ENCODE measurements at regions not wholly inside any gene's neighbourhood (a gene's known extent, or its start where the extent isn't known, plus 50 kb on each side); places are given as distances from the start of the nearest gene placed in this dataset.

DNA sequence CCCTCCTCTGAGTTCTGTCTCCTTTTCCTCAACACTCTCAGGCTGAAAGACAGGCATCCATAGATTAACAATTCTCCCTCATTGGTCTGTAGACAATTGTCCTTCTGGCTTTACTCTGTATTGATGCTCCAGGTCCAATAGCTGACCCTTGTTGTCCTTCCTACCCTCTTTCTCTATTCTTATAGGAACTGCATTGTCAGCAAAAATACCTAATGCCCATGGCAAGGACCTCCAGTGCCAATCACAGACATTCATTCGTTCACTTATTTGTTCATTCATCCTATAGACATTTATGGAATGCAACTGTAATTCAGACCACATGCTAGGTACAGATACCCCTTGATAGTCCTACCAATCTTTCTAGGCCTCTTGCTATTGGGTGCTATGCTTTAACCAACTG lies 69.8 kb upstream of the DTNA start:
- Histone ChIP-seq H3K27me3 (ENCODE audit: control insufficient read depth, insufficient read depth, low read length) (no peaks in the 10 kb centered on the region), H3K27ac (ENCODE audit: low read depth, low read length) (no peak overlapping the region), H3K4me3 (ENCODE audit: low read depth, low read length) (no peak overlapping the region), H3K9me3 (ENCODE audit: control insufficient read depth, insufficient read depth, low read length) (no peaks in the 10 kb centered on the region)
- DNase-seq (ENCODE audit: low read depth, low spot score): no peak
- POLR2A ChIA-PET: no interaction called here
- CTCF ChIA-PET: interaction anchor here (1.0 kb wide), 1 partner anchor 21 kb away, joined by 5 read pairs; no protein-coding TSS in a partner anchor
- no peak for TF ChIP-seq CTCF (IDR thresholded peaks at IDR 0.05; ENCODE audit: low read depth, low read length)

DNA sequence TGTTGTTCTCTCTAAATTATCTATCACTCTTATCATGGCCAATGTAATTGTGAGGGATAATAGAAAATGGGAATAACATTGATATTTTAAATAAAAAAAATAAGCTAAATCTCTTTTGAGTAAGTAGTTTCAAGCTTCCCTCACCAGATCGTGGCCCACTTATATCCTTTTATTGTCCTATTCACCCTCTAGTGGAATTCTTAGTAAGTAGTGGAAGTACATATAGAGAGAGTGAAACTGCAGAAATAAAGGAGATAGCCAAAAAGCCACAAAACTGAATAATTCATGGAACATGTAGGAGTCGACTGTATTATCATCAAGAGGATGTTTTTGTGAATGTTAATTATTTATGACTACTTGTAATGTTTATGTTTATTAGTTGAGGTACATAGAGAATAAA lies 66.1 kb upstream of the DTNA start:
- no peak for DNase-seq (ENCODE audit: low read depth, low spot score)
- Histone ChIP-seq H3K4me3 (ENCODE audit: low read depth, low read length) (no peak overlapping the region), H3K27me3 (ENCODE audit: control insufficient read depth, insufficient read depth, low read length) (no peaks in the 10 kb centered on the region), H3K27ac (ENCODE audit: low read depth, low read length) (no peak overlapping the region), H3K9me3 (ENCODE audit: control insufficient read depth, insufficient read depth, low read length) (no peaks in the 10 kb centered on the region)
- ChIA-PET CTCF (interaction anchor here (0.6 to 11.2 kb wide), 8 partner anchors 10 to 521 kb away, joined by 3 to 122 read pairs (median 3); no protein-coding TSS in a partner anchor), POLR2A (interaction anchor here (0.6 kb wide), 1 partner anchor 1769 kb away, joined by 3 read pairs; no protein-coding TSS in a partner anchor)
- peak; percentile 38 for TF ChIP-seq CTCF (IDR thresholded peaks at IDR 0.05; ENCODE audit: low read depth, low read length)

GRCh38 chr18:34647251-34647650 lies 62.8 kb upstream of the DTNA start:
- H3K9me3 ChIP-seq (ENCODE audit: control insufficient read depth, insufficient read depth, low read length): no peaks in the 10 kb centered on the region
- H3K27ac ChIP-seq (ENCODE audit: low read depth, low read length): no peak overlapping the region
- H3K4me3 ChIP-seq (ENCODE audit: low read depth, low read length): no peak overlapping the region
- DNase-seq (ENCODE audit: low read depth, low spot score): no peak
- H3K27me3 ChIP-seq (ENCODE audit: control insufficient read depth, insufficient read depth, low read length): no peaks in the 10 kb centered on the region
- POLR2A ChIA-PET: no interaction called here
- no peak for TF ChIP-seq CTCF (IDR thresholded peaks at IDR 0.05; ENCODE audit: low read depth, low read length)
- CTCF ChIA-PET: interaction anchor here (1.5 to 11.2 kb wide), 2 partner anchors 14 to 141 kb away, joined by 4 to 122 read pairs; no protein-coding TSS in a partner anchor

DNA sequence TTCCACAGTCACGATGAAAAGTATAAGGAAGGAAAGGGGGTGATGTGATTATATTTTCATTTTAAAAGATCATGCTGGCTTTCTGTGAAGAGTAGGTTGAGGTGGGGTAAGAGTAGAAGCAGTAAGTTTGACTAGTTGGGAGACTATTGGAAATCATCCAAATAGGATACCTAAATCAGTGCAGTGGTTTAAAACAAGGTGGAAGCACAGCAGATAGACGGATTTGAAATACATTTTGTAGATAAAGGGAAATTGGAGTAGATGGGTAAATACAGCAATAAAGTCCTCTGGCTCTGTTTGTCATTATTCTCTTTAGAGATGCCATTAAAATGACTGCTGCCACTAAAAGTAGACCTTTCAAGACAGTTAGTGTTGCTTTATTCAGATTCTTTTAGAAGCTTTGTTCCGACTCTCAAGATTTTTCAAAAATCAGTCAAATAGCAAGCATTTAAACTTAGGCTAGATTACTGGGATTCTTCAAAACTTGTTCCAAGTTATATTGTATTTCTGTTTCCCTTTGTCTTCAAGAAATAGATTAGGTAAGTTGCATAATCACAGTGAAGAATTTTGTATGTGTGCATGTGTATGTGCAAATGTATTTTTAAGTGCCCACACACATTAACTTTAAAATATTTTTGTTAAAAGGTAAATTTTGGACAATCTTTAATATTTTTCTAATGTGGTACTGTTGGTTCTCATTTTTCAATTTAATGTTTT lies 61.7 kb upstream of the DTNA start:
- no peak for TF ChIP-seq CTCF (IDR thresholded peaks at IDR 0.05; ENCODE audit: low read depth, low read length)
- no peak overlapping the region for H3K27ac ChIP-seq (ENCODE audit: low read depth, low read length)
- no peaks in the 10 kb centered on the region for H3K27me3 ChIP-seq (ENCODE audit: control insufficient read depth, insufficient read depth, low read length)
- CTCF ChIA-PET: interaction anchor here (0.7 to 11.2 kb wide), 3 partner anchors 13 to 526 kb away, joined by 3 to 122 read pairs (median 4); no protein-coding TSS in a partner anchor
- no peak for DNase-seq (ENCODE audit: low read depth, low spot score)
- no peak overlapping the region for H3K4me3 ChIP-seq (ENCODE audit: low read depth, low read length)
- no peaks in the 10 kb centered on the region for H3K9me3 ChIP-seq (ENCODE audit: control insufficient read depth, insufficient read depth, low read length)
- POLR2A ChIA-PET: no interaction called here

- no peaks in the 10 kb centered on the region for H3K27me3 ChIP-seq (ENCODE audit: control insufficient read depth, insufficient read depth, low read length)
- CTCF ChIA-PET: interaction anchor here (0.7 to 11.2 kb wide), 2 partner anchors 12 to 527 kb away, joined by 3 to 122 read pairs; no protein-coding TSS in a partner anchor
- no peaks in the 10 kb centered on the region for H3K9me3 ChIP-seq (ENCODE audit: control insufficient read depth, insufficient read depth, low read length)
- no peak for DNase-seq (ENCODE audit: low read depth, low spot score)
- POLR2A ChIA-PET: interaction anchor here (0.6 kb wide), 1 partner anchor 39 kb away, joined by 3 read pairs; no protein-coding TSS in a partner anchor
- H3K27ac ChIP-seq (ENCODE audit: low read depth, low read length): no peak overlapping the region
- no peak for TF ChIP-seq CTCF (IDR thresholded peaks at IDR 0.05; ENCODE audit: low read depth, low read length)
- H3K4me3 ChIP-seq (ENCODE audit: low read depth, low read length): no peak overlapping the region
Measured at GRCh38 chr18:34649080-34649479, 61.0 kb upstream of the DTNA start.
